PC-9 (cell line): ENCODE measurements at regions not wholly inside any gene's neighbourhood (a gene's known extent, or its start where the extent isn't known, plus 50 kb on each side); places are given as distances from the start of the nearest gene placed in this dataset.

Source experiments
- BruUV-seq: library from RNA; stranded (reverse); fragments of 400-500 nt; replicated peaks from 2 replicates; lab custom pipeline; 2021; lab: Mats Ljungman, UMichigan
- CTCF ChIA-PET: fragments of 300-600 bp; sonication (Branson Sonifier 250); formaldehyde crosslinking; loops from one replicate; lab custom pipeline; 2022; ENCODE audit warnings: antibody characterized with exemption; lab: Charles Lee
- POLR2A ChIA-PET: fragments of 300-600 bp; sonication (Branson Sonifier 250); formaldehyde crosslinking; loops from one replicate; lab custom pipeline; 2022; ENCODE audit warnings: antibody characterized with exemption; ENCODE audit not compliant: unreplicated experiment; lab: Charles Lee
- DNase-seq, 2 experiments: peaks; one replicate each; pipeline versions ENCODE4 v3.0.0 to v3.0.0-alpha.2; 2015 to 2022; ENCODE audit warnings: mixed read lengths in 1 of 2
- H2AFZ ChIP-seq: fragments of 200-600 bp; sonication (generic); 2 replicates; pipeline ENCODE4 v1.8.1; 2017; ENCODE audit warnings: antibody characterized with exemption
- H3F3A ChIP-seq: fragments of 200-600 bp; sonication (generic); 2 replicates; pipeline ENCODE4 v1.8.1; 2017; ENCODE audit warnings: antibody characterized with exemption, mild to moderate bottlenecking, low read depth; ENCODE audit not compliant: insufficient read depth
- H3K27ac ChIP-seq: fragments of 200-600 bp; sonication (generic); 2 replicates; pipeline ENCODE4 v1.6.1; 2016; ENCODE audit warnings: mixed run types
- H3K27me3 ChIP-seq: fragments of 200-600 bp; sonication (generic); 2 replicates; pipeline ENCODE4 v1.6.1; 2016; ENCODE audit warnings: low read depth, mixed run types; ENCODE audit not compliant: insufficient read depth
- H3K36me3 ChIP-seq: fragments of 200-600 bp; sonication (generic); 2 replicates; pipeline ENCODE4 v1.6.1; 2016; ENCODE audit warnings: low read depth, mixed run types
- H3K4me1 ChIP-seq: fragments of 200-600 bp; sonication (generic); replicated peaks from 2 replicates; pipeline ENCODE4 v1.6.1; 2016; ENCODE audit warnings: mixed run types; ENCODE audit not compliant: insufficient read depth
- H3K4me2 ChIP-seq: fragments of 200-600 bp; sonication (generic); 2 replicates; pipeline ENCODE4 v1.6.1; 2017; ENCODE audit warnings: mixed run types
- H3K4me3 ChIP-seq: fragments of 200-600 bp; sonication (generic); 2 replicates; pipeline ENCODE4 v1.6.1; 2016; ENCODE audit warnings: mixed run types
- H3K79me2 ChIP-seq: fragments of 200-600 bp; sonication (generic); 2 replicates; pipeline ENCODE4 v1.6.1; 2017; ENCODE audit warnings: low read depth, mixed run types
- H3K9me2 ChIP-seq: fragments of 200-600 bp; sonication (generic); 2 replicates; pipeline ENCODE4 v1.8.1; 2017; ENCODE audit warnings: mild to moderate bottlenecking; ENCODE audit not compliant: insufficient read depth
- H3K9me3 ChIP-seq: fragments of 200-600 bp; sonication (generic); 2 replicates; pipeline ENCODE4 v1.8.1; 2016; ENCODE audit warnings: low read depth; ENCODE audit not compliant: insufficient read depth
- H4K20me1 ChIP-seq: fragments of 200-600 bp; sonication (generic); 2 replicates; pipeline ENCODE4 v1.8.1; 2017; ENCODE audit not compliant: insufficient read depth
- EZH2 ChIP-seq: fragments of 200-600 bp; sonication (generic); IDR thresholded peaks from 2 replicates; pipeline ENCODE4 v1.8.0; 2017; ENCODE audit warnings: antibody characterized with exemption, low read depth
- intact Hi-C: fragments of 100-400 bp; cut with micrococcal nuclease; formaldehyde crosslinking; loops from one replicate; pipeline ENCODE4 v1.10.0; 2022; ENCODE audit not compliant: unreplicated experiment
- TF ChIP-seq, protein P1 (sequence below): fragments of 200-600 bp; sonication (generic); conservative IDR thresholded peaks from 2 replicates; pipeline ENCODE4 v1.6.1; 2017; ENCODE audit warnings: mixed run types, antibody characterized with exemption, mild to moderate bottlenecking, moderate library complexity

DNA sequence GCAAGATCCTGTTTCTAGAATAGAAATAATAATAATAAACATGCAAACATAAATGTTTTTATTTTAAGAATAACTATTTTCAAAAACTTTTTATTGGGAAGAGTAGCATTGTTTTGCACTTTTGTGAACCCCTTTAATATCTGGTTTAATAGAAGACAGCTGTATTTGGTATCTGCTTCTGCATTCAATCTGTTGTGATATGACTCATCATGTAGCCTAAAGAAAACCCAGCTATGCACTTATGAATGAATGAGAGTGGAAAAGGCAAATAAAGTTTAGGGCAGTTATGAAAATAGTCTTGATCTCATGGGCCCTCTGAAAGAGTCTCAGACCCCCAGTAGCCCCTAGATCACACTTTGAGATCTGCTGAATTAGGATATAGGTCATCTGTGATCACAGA, 100.4 kb upstream of the PPP2R3A start:
- no peak for DNase-seq
- H3K9me2 ChIP-seq: no peaks in the 10 kb centered on the region
- no peak overlapping the region for H3K4me3 ChIP-seq
- no peaks in the 10 kb centered on the region for H3F3A ChIP-seq
- CTCF ChIA-PET: no interaction called here
- BruUV-seq: no TSS peak
- peaks cover 1% of the 10 kb centered on the region; the same call in 1 of the 2 replicates for H3K27me3 ChIP-seq
- no peak overlapping the region for H3K27ac ChIP-seq
- H3K36me3 ChIP-seq: no peaks in the 10 kb centered on the region
- H4K20me1 ChIP-seq: no peaks in the 10 kb centered on the region
- no peaks in the 10 kb centered on the region for H3K79me2 ChIP-seq
- H3K4me1 ChIP-seq: no peaks in the 10 kb centered on the region
- H2AFZ ChIP-seq: no peak overlapping the region
- no peak overlapping the region for H3K4me2 ChIP-seq
- intact Hi-C loops: no loop called here
- H3K9me3 ChIP-seq: no peaks in the 10 kb centered on the region
- no peak for TF ChIP-seq EZH2
- TF ChIP-seq, protein P1, sequence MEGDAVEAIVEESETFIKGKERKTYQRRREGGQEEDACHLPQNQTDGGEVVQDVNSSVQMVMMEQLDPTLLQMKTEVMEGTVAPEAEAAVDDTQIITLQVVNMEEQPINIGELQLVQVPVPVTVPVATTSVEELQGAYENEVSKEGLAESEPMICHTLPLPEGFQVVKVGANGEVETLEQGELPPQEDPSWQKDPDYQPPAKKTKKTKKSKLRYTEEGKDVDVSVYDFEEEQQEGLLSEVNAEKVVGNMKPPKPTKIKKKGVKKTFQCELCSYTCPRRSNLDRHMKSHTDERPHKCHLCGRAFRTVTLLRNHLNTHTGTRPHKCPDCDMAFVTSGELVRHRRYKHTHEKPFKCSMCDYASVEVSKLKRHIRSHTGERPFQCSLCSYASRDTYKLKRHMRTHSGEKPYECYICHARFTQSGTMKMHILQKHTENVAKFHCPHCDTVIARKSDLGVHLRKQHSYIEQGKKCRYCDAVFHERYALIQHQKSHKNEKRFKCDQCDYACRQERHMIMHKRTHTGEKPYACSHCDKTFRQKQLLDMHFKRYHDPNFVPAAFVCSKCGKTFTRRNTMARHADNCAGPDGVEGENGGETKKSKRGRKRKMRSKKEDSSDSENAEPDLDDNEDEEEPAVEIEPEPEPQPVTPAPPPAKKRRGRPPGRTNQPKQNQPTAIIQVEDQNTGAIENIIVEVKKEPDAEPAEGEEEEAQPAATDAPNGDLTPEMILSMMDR: no peak
- POLR2A ChIA-PET: interaction anchor here (0.7 kb wide), 1 partner anchor 1530 kb away, joined by 6 read pairs; no protein-coding TSS in a partner anchor

DNA sequence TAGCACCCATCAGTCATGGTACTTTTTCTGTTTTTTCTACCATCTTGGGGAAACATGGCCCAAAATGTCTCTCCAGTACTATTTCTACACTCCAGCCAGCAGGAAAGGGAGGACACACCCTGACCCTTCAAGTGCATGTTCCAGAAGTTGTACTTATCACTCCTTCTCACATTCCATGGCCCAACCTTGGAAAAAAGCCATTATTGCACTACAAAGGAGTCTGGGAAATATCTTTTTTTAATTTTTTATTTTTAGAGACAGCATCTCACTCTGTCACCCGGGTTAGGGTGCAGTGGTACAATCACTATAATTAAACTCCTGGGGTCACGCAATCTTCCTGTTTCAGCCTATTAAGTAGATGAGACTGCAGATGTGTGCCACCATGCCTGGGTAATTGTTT, 100.0 kb upstream of the PPP2R3A start:
- no peak for DNase-seq
- Histone ChIP-seq H3K27me3 (no peaks in the 10 kb centered on the region; the same call in 1 of the 2 replicates), H3K4me3 (no peak overlapping the region), H3K9me2 (no peaks in the 10 kb centered on the region), H3K4me1 (no peaks in the 10 kb centered on the region), H2AFZ (no peak overlapping the region), H3K9me3 (no peaks in the 10 kb centered on the region), H3K36me3 (no peaks in the 10 kb centered on the region), H3K27ac (no peak overlapping the region), H3K4me2 (no peak overlapping the region), H3K79me2 (no peaks in the 10 kb centered on the region), H3F3A (no peaks in the 10 kb centered on the region), H4K20me1 (no peaks in the 10 kb centered on the region)
- ChIA-PET POLR2A (interaction anchor here (0.7 kb wide), 1 partner anchor 1531 kb away, joined by 6 read pairs; no protein-coding TSS in a partner anchor), CTCF (no interaction called here)
- intact Hi-C loops: no loop called here
- no peak for TF ChIP-seq EZH2
- TF ChIP-seq, protein P1: no peak
- BruUV-seq: no TSS peak

DNA sequence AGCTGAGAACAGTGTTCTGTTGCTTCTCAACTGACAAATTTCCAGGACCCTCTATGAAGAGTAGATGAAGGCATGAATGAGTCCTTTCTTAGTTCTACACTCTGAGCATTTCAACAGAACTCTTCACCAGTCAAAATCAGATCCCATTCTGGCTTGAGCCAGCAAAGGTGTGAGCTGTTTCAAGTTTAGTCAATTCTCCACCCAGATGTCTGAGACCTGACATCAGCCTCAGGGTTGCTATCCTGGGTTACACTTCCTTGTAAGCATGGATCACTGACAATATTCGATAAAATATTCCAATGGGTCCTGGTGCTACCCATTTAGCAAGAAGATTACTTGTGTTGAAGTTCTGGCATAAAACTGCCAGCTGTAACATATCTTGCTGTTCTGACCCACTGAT, 97.6 kb upstream of the PPP2R3A start:
- H3K27me3 ChIP-seq: no peaks in the 10 kb centered on the region
- CTCF ChIA-PET: no interaction called here
- TF ChIP-seq, protein P1: no peak
- no peaks in the 10 kb centered on the region for H3K9me3 ChIP-seq
- no TSS peak for BruUV-seq
- intact Hi-C loops: no loop called here
- DNase-seq: no peak
- no peak overlapping the region for H3K4me2 ChIP-seq
- H3K4me3 ChIP-seq: no peak overlapping the region
- H3K36me3 ChIP-seq: no peaks in the 10 kb centered on the region
- no peaks in the 10 kb centered on the region for H4K20me1 ChIP-seq
- H3K79me2 ChIP-seq: no peaks in the 10 kb centered on the region
- H3K27ac ChIP-seq: no peak overlapping the region
- H3F3A ChIP-seq: no peaks in the 10 kb centered on the region
- POLR2A ChIA-PET: no interaction called here
- H3K4me1 ChIP-seq: no peaks in the 10 kb centered on the region
- no peaks in the 10 kb centered on the region for H3K9me2 ChIP-seq
- no peak overlapping the region for H2AFZ ChIP-seq
